GM18517 (cell line): ENCODE measurements at regions not wholly inside any gene's neighbourhood (a gene's known extent, or its start where the extent isn't known, plus 50 kb on each side); places are given as distances from the start of the nearest gene placed in this dataset.
A peak's percentile ranks its signal among the peaks of the same experiment; 100 is the strongest.

Experiments used
- ATAC-seq: cut with Tn5 transposase; IDR thresholded peaks from one replicate; pipeline ENCODE4 v1.9.1; 2021; ENCODE audit warnings: mild to moderate bottlenecking, moderate library complexity; ENCODE audit not compliant: unreplicated experiment

GRCh38 chr15:98139337-98139736 lies 178.8 kb downstream of the ARRDC4 start:
- no peak for ATAC-seq

DNA sequence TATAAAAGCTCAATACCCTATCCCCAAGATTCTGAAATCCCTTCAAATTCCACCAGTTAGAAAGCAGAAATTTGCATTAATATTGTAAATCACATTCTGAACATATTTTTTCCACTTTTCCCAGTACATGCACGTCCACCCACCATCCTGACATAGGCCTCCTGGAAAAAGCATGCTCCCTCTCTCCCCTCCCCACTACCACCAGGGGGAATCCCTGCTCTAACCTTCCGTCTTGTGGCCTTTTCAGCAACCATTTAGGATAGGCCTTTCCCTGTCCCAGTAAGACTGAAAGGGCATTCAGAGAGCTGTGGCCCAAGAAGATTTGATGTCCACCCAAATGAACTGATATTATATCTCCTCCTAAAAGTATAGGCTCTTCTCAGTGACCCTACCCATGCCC lies 182.1 kb downstream of the ARRDC4 start:
- no peak for ATAC-seq

- no peak for ATAC-seq
Observed at GRCh38 chr15:98143116-98143515, 182.6 kb downstream of the ARRDC4 start.

- ATAC-seq = no peak
Observed at GRCh38 chr15:98144388-98144787, 183.9 kb downstream of the ARRDC4 start.

DNA sequence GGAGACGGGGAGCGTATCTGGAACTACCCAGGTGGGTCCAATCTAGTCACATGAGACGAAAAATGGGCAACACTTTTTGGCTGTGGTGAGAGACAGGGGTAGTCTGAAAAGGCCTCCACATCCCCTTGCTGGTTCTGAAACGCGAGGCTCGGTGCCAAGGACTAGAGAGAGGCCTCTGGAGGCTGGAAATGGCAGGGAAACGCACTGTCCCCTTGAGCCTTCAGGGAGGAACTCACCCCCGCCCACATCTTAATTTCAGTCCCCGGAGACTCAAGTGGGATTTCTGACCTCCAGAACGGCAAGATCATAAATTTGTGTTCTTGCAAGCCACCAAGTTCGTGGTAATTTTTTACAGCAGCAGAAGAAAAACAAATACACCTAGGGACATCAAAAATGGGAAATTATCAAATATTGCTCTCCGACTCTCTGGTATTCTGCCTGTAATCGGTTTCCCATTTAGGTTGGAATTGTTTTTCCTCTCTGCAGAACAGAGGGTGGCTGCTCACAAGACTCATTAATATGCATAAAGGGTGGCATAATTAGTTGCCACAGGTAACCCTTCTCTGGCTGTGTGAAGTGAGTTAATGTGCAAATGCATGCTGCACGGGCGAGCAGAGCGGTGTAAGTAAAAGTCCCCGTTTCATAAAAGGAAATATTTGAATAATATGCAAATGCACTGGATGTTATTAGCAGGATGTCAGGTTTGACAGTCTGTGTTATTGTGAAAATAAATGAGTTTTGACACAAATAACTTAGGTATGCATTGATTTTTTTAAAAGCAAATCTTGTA lies 185.7 kb downstream of the ARRDC4 start:
- no peak for ATAC-seq

DNA sequence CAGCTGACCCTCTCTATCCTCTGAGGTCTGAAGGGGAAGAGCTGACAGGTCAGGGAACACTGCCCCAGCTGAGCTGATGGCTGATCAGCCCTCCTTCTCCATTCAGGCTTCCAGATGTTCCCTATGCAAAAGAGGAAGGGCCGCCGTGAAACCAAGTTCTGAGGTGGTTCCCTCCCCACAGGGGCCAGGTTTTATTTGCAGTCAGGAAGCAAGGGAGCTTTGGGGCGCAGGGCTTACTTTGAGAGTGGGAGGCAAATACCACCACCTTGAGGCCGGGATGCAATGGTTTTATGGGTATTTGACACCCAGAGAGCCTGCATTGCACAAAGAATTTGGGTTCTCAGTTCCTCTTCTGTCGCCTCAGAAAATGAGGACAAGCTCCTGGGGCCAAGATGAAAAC lies 186.9 kb downstream of the ARRDC4 start:
- no peak for ATAC-seq

DNA sequence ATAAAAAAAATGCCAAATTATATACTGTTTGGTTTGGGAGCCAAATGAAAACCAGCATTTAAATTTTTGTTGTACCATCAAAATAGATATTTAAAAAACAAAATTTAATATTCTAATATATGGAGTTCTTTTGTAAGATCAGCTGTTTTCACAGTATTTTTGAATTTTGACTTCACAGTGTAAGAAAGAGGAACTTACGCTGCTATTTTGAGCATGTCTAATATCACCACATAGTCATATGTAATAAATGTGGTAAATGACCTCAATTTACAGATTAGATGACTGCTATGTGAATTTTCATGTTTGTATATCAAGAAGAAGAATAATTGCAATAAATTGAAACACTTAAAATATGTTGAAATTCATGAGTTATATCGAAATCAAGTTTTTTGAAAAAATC lies 189.6 kb downstream of the ARRDC4 start:
- no peak for ATAC-seq

DNA sequence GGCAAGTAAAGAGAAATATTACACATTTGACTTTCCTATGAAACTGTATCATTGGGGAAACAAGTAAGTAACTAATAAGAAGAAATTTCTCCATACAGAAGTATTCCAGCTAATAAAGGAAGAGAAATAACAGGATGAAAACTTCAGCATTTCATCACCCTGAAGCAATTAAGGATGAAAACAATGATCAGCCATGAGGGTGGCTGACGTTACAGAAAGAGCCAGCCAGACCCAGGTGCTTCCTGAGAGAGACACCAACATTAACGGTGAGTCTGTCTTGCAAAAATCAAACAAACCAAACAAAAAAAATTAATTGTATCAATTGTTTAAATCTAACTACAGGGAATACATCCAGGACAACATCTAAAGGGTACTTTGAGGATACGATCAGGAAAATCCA lies 190.0 kb downstream of the ARRDC4 start:
- no peak for ATAC-seq

- no peak for ATAC-seq
Observed at GRCh38 chr15:98151096-98151495, 190.6 kb downstream of the ARRDC4 start.

DNA sequence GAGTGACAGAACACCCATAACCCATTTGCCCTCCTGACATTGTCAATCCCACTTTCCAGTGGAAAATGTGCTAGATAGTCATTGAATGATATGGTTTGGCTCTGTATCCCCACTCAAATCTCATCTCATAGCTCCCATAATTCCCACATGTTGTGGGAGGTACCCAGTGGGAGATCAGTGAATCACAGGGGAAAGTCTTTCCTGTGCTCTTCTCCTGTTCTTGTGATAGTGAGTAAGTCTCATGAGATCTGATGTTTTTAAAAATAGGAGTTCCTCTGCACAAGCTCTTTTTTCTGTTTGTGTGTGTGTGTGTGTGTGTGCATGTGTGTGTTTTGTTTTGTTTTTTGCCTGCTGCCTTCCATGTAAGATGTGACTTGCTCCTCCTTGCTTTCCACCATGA lies 191.7 kb downstream of the ARRDC4 start:
- ATAC-seq = no peak

DNA sequence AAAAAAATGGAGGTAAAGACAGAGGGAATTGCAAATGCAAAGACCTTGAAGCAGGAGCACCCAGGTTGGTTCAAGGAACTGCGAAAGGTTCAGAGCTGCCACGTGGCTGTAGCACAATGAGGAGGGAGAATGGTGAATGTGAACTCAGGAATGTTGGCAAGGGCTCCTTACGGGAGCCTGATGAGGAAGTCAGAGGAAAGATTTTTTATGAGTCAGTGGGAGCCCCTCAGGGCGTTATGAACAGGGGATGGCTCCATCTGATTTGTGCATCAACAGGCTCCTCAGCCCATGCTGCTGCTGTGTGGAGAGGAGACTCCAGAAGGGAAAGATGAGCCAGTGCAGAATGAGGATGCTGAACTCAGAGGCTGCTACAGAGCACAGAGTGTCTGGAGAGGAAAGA lies 194.4 kb downstream of the ARRDC4 start:
- no peak for ATAC-seq

DNA sequence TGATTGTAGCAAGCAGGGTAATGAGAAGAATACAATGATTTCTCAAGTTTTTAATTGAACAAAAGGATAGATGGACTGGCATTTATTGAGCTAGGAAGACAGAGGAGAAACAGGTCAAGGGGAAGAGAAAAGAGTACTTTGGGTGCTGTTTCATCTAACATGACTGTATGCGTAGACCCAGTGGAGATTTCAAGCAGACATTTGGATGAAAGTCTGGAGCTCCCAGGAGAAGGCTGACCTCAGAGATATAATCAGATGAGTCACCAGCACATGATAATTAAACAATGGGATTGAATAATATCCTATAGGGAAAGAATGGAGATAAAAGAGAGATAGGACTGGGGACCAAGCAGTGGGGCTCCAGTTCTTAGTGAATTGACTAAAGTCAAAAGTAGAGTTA lies 194.9 kb downstream of the ARRDC4 start:
- no peak for ATAC-seq

DNA sequence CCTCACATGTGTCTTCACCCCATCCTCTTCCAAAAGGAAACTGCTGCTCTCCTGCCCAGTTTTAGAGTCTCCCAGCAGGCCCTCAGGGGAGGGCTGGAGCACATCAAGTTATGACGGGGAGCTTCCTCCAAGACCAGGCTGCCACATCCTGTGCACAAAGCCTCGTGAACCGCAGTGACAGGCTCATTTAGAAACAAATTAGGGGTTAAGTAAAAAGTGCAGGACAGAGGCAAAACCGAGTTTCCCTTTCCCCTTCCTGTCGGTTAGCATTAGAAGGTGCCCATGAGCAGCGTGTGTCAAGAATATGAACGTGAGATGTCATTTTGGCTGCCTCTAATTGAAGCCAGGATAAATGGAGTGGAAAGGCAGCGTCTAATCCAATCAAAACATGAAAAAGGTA lies 199.7 kb downstream of the ARRDC4 start:
- peak; percentile 85 for ATAC-seq

DNA sequence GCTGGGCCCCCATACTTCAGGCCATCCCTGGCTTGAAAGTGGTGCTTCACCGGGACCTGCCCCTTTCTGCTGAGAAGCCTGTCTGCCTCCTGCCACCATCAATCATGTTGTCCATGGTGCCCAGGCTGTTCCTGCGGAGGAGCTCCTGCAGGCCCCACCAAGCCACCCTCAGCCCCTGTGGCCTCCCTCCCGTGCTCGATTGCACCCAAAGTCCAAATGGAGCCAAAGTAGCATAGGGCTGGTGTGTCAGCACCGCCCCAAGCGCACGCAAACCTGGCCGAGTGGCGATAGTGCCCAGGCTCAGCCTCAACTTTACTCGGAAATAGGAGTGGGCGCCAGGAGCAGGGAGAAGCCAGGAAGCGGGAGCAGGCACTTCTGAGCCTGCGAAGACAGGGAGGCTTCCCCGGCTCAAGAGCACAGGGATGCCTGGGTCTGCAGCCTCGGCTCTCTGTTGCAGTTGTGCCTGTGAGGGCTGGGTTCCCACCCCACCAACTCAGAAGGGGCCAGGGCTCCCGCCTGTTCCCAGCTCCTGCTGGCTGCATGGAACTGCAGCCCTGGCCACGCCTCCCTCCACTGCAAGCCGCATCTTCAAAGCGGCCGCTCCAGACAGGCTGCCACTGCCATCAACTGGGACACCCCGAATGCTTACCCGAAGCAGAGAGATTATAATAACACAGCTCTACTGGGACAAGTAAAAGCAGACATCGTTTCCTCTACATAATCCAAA lies 203.0 kb downstream of the ARRDC4 start:
- no peak for ATAC-seq

GRCh38 chr15:98164571-98164970 lies 204.1 kb downstream of the ARRDC4 start:
- ATAC-seq = no peak

DNA sequence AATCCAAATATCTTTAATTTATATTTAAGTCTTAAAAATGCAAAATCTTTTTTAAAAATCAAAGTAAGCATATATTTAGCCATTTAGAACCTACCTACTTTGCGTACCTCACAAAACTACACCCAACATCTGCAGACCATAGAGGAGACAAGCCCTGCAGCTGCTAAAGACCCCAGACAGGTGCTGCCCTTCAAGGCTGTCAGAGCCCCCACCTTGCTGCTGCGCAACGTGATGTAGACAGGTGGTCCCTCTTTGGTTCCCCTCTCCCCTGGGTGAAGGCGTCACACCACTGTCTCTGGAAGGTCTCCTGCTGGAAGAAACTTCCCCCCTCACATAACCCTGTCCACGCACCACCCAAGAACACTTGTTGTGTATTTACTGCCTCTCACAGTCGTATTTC lies 204.5 kb downstream of the ARRDC4 start:
- no peak for ATAC-seq

- no peak for ATAC-seq
Observed at GRCh38 chr15:98167722-98168268, 207.3 kb downstream of the ARRDC4 start.

GRCh38 chr15:98169551-98169950 lies 209.0 kb downstream of the ARRDC4 start:
- ATAC-seq = no peak

GRCh38 chr15:98174286-98174685 lies 213.8 kb downstream of the ARRDC4 start:
- no peak for ATAC-seq

DNA sequence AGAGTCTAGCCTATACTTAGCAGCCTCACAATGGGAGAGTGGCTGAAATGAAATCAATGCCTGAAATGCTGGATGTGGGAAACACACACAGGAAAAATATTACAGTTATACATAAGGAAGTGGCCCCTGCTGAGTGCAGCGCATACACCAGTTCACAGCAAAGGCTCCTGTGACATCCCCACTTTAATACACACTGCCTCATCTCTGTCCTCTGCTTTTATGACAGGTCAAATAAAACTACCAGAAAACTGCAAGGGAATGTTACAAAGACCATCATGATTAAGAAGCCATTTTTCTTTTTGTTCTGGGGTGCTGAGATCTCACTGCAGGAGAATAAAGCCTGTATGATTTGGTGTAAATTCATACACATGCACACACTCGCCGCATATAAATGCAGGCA lies 214.3 kb downstream of the ARRDC4 start:
- ATAC-seq = no peak

DNA sequence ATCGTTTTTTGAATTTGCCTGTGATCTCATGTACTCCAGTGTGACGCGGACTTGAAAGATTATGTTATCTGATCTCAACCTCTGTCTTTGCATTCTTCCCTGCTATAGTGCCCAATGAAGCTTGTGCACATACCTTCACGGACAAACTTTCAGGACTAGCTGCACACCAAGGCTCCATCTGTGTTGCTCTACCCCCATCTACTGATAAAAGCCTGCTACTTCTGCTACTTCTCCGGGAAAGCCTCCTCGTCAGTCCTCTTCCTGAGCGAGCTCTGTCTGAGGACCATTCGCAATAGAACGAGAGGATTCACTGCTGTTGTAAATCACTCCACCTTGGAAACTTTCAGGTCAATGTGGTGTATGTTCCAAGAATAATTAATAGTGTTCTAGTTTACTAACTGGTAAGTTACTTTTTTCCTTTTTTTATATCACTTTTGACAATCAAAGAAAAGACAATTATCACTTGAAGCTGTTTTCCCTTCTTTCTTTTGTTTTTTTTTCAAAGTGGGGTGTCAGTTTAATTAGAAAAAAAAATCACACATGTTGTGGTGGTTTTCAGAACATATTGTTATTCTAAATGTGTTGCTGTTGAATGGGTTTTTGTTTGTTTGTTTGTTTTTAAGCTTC lies 217.6 kb downstream of the ARRDC4 start:
- no peak for ATAC-seq

DNA sequence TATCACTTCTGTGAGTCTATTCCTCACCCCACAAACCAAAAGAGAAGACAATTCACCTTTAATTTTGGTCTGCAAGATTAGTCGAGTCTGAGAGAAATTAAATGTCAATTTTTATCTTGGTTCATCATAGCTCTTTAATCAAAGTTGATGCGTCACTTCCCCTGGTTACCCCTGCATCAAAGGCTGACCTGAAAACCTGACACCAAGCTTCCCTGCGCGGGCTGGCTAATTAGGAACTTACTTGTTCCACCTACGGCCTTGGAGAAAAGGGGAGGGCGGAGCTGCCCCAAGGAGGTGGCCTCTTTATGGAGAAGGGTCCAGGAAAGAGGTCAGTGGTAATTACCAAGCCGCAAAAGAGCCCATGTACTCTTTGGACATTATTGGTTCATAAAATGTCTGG lies 218.4 kb downstream of the ARRDC4 start:
- ATAC-seq = no peak
